ENCODE measurements at regions not wholly inside any gene's neighbourhood (a gene's known extent, or its start where the extent isn't known, plus 50 kb on each side); places are given as distances from the start of the nearest gene placed in this dataset.

GRCh38 chr20:63076421-63076820 is 69.7 kb upstream of the BHLHE23 start:
- no peak overlapping the region for H3K4me3 ChIP-seq (ENCODE audit: low read depth, low read length)
- DNase-seq (ENCODE audit: low read depth): no peak
- TF ChIP-seq CTCF (conservative IDR thresholded peaks at IDR 0.05; ENCODE audit: low read depth, low read length): no peak

GRCh38 chr20:63074631-63075030 is 67.9 kb upstream of the BHLHE23 start:
- no peak overlapping the region for H3K4me3 ChIP-seq (ENCODE audit: low read depth, low read length)
- TF ChIP-seq CTCF (conservative IDR thresholded peaks at IDR 0.05; ENCODE audit: low read depth, low read length): no peak
- no peak for DNase-seq (ENCODE audit: low read depth)

GRCh38 chr20:63074182-63074581 is 67.4 kb upstream of the BHLHE23 start:
- H3K4me3 ChIP-seq (ENCODE audit: low read depth, low read length): no peak overlapping the region
- no peak for TF ChIP-seq CTCF (conservative IDR thresholded peaks at IDR 0.05; ENCODE audit: low read depth, low read length)
- DNase-seq (ENCODE audit: low read depth): no peak

- no peak for TF ChIP-seq CTCF (conservative IDR thresholded peaks at IDR 0.05; ENCODE audit: low read depth, low read length)
- no peak for DNase-seq (ENCODE audit: low read depth)
- no peak overlapping the region for H3K4me3 ChIP-seq (ENCODE audit: low read depth, low read length)
These were observed 66.9 kb upstream of the BHLHE23 start for GRCh38 chr20:63073738-63074065.

- TF ChIP-seq CTCF (conservative IDR thresholded peaks at IDR 0.05; ENCODE audit: low read depth, low read length): no peak
- DNase-seq (ENCODE audit: low read depth): no peak
- H3K4me3 ChIP-seq (ENCODE audit: low read depth, low read length): no peak overlapping the region
These were observed 66.4 kb upstream of the BHLHE23 start for GRCh38 chr20:63072991-63073737.

GRCh38 chr20:63072231-63072791 is 65.5 kb upstream of the BHLHE23 start:
- H3K4me3 ChIP-seq (ENCODE audit: low read depth, low read length): no peak overlapping the region
- TF ChIP-seq CTCF (conservative IDR thresholded peaks at IDR 0.05; ENCODE audit: low read depth, low read length): no peak
- DNase-seq (ENCODE audit: low read depth): no peak
